ENCODE measurements at regions not wholly inside any gene's neighbourhood (a gene's known extent, or its start where the extent isn't known, plus 50 kb on each side); places are given as distances from the start of the nearest gene placed in this dataset.

- Histone ChIP-seq H3K27ac (ENCODE audit: low read depth, low read length) (no peak overlapping the region), H2AK5ac (ENCODE audit: low read depth, low read length) (peak overlapping the region; percentile 6; the same call in 1 of the 2 replicates), H3K4me2 (ENCODE audit: insufficient read depth in 1 of 2, low read depth in 2 of 2, low read length in 2 of 2) (no peak overlapping the region), H3K27me3 (replicated peaks in 1 of 4; ENCODE audit: control insufficient read depth in 3 of 4, extremely low read depth in 1 of 4, insufficient read depth in 3 of 4, low read length in 3 of 4) (no peaks in the 10 kb centered on the region), H3K56ac (replicated peaks; ENCODE audit: insufficient read length, low read depth, low read length) (no peak overlapping the region), H3K14ac (ENCODE audit: insufficient read length) (no peak overlapping the region), H2AFZ (ENCODE audit: low read length) (peak overlapping the region; percentile 82; the same call in 1 of the 2 replicates), H2BK120ac (replicated peaks; ENCODE audit: low read depth, low read length) (no peak overlapping the region), H3K79me1 (ENCODE audit: low read depth, low read length) (no peaks in the 10 kb centered on the region), H3K18ac (ENCODE audit: extremely low read depth, low read length) (no peak overlapping the region), H2BK5ac (ENCODE audit: low read depth, low read length) (peak overlapping the region; percentile 83; the same call in 1 of the 2 replicates), H3K9ac (replicated peaks in 1 of 4; ENCODE audit: extremely low read depth in 1 of 4, low read depth in 3 of 4, low read length in 3 of 4) (no peak overlapping the region), H2BK15ac (ENCODE audit: low read length) (no peak overlapping the region), H4K91ac (replicated peaks; ENCODE audit: insufficient read length, low read length) (no peak overlapping the region), H3K23ac (ENCODE audit: insufficient read length) (no peak overlapping the region), H3K4me3 (ENCODE audit: extremely low read depth in 1 of 4, insufficient read depth in 2 of 4, low read depth in 3 of 4, low read length in 4 of 4) (no peak overlapping the region), H3K9me3 (ENCODE audit: insufficient read depth in 2 of 2, low read depth in 1 of 2, low read length in 1 of 2) (no peaks in the 10 kb centered on the region), H3K4me1 (replicated peaks in 1 of 4; ENCODE audit: control insufficient read depth in 3 of 4, insufficient read depth in 4 of 4, low read length in 3 of 4) (peaks cover 0 to 2% (median 0%) of the 10 kb centered on the region in 4 experiments; a peak in 2 of 7 replicates), H2BK12ac (ENCODE audit: low read depth, low read length) (peak overlapping the region; percentile 43; the same call in 1 of the 2 replicates), H2BK20ac (ENCODE audit: low read length) (peak overlapping the region; percentile 80; the same call in 1 of the 2 replicates), H4K5ac (ENCODE audit: insufficient read length, low read depth, low read length) (no peak overlapping the region), H4K20me1 (replicated peaks in 1 of 2; ENCODE audit: control insufficient read depth in 1 of 2, insufficient read depth in 2 of 2, low read length in 2 of 2) (no peaks in the 10 kb centered on the region), H3K36me3 (ENCODE audit: control insufficient read depth in 2 of 4, insufficient read depth in 4 of 4, low read length in 3 of 4) (no peaks in the 10 kb centered on the region), H3K4ac (replicated peaks; ENCODE audit: insufficient read length, low read depth, low read length) (no peak overlapping the region), H3K79me2 (ENCODE audit: control insufficient read depth in 1 of 2, insufficient read depth in 2 of 2, low read length in 2 of 2) (no peaks in the 10 kb centered on the region), H3K23me2 (ENCODE audit: low read depth, low read length) (no peaks in the 10 kb centered on the region), H4K8ac (ENCODE audit: extremely low read depth, insufficient read depth, low read length) (no peak overlapping the region)
- no peak for DNase-seq (ENCODE audit: low read depth in 1 of 2, low spot score in 2 of 2)
- ChIA-PET POLR2A (ENCODE audit: partially characterized antibody) (no interaction called here), CTCF (ENCODE audit: partially characterized antibody) (interaction anchor here (0.7 to 1.0 kb wide), 2 partner anchors 18 to 31 kb away, joined by 3 read pairs; no protein-coding TSS in a partner anchor)
- no peak for FAIRE-seq
- TF ChIP-seq CEBPB (IDR thresholded peaks at IDR 0.05; ENCODE audit: low read depth, low read length) (peak; percentile 52; the same call in 1 of the 2 replicates), SIX5 (IDR thresholded peaks at IDR 0.05; ENCODE audit: low read depth, low read length) (no peak)
- 70% methylated on average over 6 of the region's 6 CpGs; no CpG with 5 or more reads in 1 of the 2 experiments for WGBS, 2 experiments (ENCODE audit: extremely low coverage in 1 of 2, insufficient coverage in 1 of 2, insufficient read length in 1 of 2, insufficient replicate concordance in 2 of 2, low coverage in 1 of 2, low lambda C conversion rate in 2 of 2, missing lambda C conversion rate in 1 of 2)
These were observed 168.6 kb upstream of the HS3ST4 start for GRCh38 chr16:25523183-25523582.

All from H1 (cell line).